Activated naive CD8-positive, alpha-beta T cell treated with anti-CD3 and anti-CD28 coated beads, Interleukin-2, amount 10 ng/mL, durations not matched to agents 7 days and 5 days (primary cell): ENCODE measurements at regions not wholly inside any gene's neighbourhood (a gene's known extent, or its start where the extent isn't known, plus 50 kb on each side); places are given as distances from the start of the nearest gene placed in this dataset.

Experiments
- ATAC-seq: fragments of 150-1000 bp; cut with Tn5 transposase; one replicate; pipeline ENCODE4 v1.10.0; 2021; ENCODE audit warnings: low read depth, moderate library complexity
- POLR2A ChIA-PET: fragments of 350-600 bp; sonication (Branson Sonifier 250); formaldehyde crosslinking; loops from one replicate; lab custom pipeline; 2021; ENCODE audit warnings: antibody characterized with exemption; lab: Charles Lee
- DNase-seq: peaks from one replicate; pipeline ENCODE4 v3.0.0; 2021
- H3K27ac Mint-ChIP-seq: one replicate; pipeline ENCODE4 v1.8.0; 2022; ENCODE audit warnings: mild to moderate bottlenecking, mixed read lengths
- H3K27me3 Mint-ChIP-seq: one replicate; pipeline ENCODE4 v1.8.0; 2022; ENCODE audit warnings: mild to moderate bottlenecking, moderate library complexity, mixed read lengths
- H3K36me3 Mint-ChIP-seq: one replicate; pipeline ENCODE4 v1.8.0; 2021; ENCODE audit warnings: mild to moderate bottlenecking, mixed read lengths
- H3K4me1 Mint-ChIP-seq: one replicate; pipeline ENCODE4 v1.8.0; 2021; ENCODE audit warnings: mixed read lengths
- H3K4me3 Mint-ChIP-seq: one replicate; pipeline ENCODE4 v1.8.0; 2022; ENCODE audit warnings: mild to moderate bottlenecking, moderate library complexity, mixed read lengths
- H3K9me3 Mint-ChIP-seq: one replicate; pipeline ENCODE4 v1.8.0; 2021; ENCODE audit warnings: mixed read lengths

DNA sequence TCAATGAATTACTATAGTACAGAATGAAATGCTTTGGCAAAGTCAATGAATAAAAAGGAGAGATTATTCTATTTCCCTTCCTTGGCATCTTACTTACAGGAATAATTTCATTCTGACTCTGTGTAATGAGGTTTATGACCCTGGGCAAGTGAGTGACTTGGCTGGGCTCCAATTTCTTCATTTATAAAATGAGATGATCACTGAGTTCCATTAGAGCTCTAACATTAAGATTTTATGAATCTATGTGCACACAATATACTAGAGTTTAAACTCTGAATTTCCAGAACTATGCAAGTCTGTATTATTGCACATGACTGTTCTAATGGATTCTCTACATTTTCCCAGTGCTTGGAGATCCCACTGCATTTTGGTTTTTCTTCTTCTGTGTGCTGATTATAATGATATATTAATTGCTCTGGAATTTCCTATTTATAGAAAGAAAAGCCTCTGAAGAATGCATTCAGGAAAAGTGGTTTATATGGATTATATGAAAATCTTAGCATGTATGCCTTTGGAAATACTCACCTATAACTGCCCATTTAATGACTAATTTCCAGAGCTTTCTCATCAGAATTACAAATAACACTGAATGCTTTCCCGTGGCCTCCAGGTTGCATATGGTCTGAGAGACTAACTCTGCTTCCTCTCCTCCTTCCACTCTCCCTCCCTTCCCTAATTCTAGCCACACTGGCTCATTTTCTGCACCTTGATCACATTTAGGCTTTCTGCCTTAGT lies 97.4 kb upstream of the CHRM3 start:
- no peak for ATAC-seq
- POLR2A ChIA-PET, result no interaction called here
- Mint-ChIP-seq H3K9me3 (peaks cover 1% of the 10 kb centered on the region), H3K4me1 (no peaks in the 10 kb centered on the region), H3K27me3 (peaks cover 5% of the 10 kb centered on the region), H3K27ac (no peak overlapping the region), H3K36me3 (no peaks in the 10 kb centered on the region), H3K4me3 (no peak overlapping the region)
- no peak for DNase-seq

DNA sequence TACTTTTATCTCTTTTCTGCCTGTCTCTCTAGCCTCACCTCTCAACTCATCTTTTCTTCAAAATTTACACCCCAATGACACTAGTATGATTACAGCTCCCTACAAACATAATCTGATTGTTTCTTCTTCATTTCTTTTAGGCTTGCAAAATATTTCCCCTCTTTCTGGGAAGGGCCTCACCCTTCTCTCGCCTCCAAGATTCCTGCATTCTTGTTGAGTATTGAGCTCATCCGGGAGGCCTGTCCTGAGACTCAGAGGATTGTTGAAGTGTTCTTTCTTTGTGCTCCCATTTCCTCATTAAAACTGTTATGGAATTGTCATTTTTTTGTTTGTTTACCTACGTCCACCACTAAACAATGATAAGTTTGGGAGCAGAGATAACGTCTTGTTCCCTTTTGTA lies 99.1 kb upstream of the CHRM3 start:
- DNase-seq (no peak), ATAC-seq (no peak)
- POLR2A ChIA-PET, result no interaction called here
- Mint-ChIP-seq H3K27me3 (peaks cover 5% of the 10 kb centered on the region), H3K36me3 (no peaks in the 10 kb centered on the region), H3K4me3 (no peak overlapping the region), H3K4me1 (no peaks in the 10 kb centered on the region), H3K9me3 (peaks cover 1% of the 10 kb centered on the region), H3K27ac (no peak overlapping the region)

DNA sequence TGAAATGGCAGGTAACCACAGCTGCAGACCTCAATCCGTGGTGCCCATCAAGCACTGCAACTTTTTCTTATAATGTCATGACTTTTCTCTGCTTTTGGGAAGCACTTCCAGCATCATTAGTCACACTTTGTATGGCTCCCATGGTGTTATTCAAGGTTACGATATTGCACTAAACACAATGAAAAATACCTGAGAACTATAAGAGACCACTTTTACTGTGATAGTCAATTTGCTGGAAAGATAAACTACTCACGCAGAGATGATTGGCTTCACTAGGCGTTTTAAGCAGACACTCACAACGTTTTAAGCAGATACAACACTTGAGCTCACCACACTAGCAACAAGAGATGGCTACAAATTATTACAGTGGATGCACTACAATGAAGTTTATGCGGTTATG lies 103.2 kb upstream of the CHRM3 start:
- peaks cover 1% of the 10 kb centered on the region for H3K9me3 Mint-ChIP-seq
- no peaks in the 10 kb centered on the region for H3K4me1 Mint-ChIP-seq
- ATAC-seq (no peak), DNase-seq (no peak)
- peaks cover 3% of the 10 kb centered on the region for H3K27me3 Mint-ChIP-seq
- no peaks in the 10 kb centered on the region for H3K36me3 Mint-ChIP-seq
- H3K4me3 Mint-ChIP-seq, result no peak overlapping the region
- H3K27ac Mint-ChIP-seq, result no peak overlapping the region
- POLR2A ChIA-PET, result no interaction called here

DNA sequence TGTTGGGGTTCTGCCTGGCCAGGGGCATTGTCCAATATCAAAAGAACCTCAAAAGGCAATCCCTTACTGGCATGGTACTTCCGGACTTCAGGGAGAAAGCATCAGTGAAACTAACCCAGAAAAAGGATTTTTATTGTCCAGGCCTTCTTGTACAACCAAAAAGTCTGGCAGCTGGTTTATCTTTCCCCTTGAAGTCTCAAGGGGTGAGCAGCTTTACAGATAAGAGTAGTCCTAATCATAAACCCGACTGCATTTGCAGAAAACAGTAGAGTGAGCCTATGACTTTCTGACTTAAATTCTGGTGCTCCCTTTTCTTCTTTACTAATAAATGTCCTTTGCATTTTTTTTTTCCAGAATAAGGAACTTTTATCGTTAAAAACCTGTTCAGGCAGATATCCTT lies 104.0 kb upstream of the CHRM3 start:
- no peaks in the 10 kb centered on the region for H3K36me3 Mint-ChIP-seq
- H3K4me1 Mint-ChIP-seq, result no peaks in the 10 kb centered on the region
- H3K4me3 Mint-ChIP-seq, result no peak overlapping the region
- ATAC-seq (no peak), DNase-seq (no peak)
- H3K27me3 Mint-ChIP-seq, result peaks cover 3% of the 10 kb centered on the region
- no peak overlapping the region for H3K27ac Mint-ChIP-seq
- peaks cover 1% of the 10 kb centered on the region for H3K9me3 Mint-ChIP-seq
- POLR2A ChIA-PET, result no interaction called here

DNA sequence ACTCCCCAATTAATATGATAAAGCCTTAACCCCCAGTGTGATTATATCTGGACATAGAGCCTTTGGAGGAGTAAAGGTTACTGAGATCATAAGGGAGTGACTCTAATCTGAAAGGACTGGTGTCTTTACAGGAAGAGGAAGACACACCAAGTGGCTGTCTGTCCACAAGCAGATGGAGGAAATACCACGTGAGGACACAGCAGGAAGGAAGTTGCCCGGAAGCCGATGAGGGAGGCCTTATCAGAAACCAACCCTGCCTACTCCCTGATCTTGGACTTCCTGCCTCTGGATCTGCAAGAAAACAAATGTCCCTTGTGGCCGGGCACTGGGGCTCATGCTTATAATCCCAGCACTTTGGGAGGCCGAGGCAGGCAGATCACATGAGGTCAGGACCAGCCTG lies 110.3 kb upstream of the CHRM3 start:
- Mint-ChIP-seq H3K36me3 (no peaks in the 10 kb centered on the region), H3K9me3 (no peaks in the 10 kb centered on the region), H3K4me1 (no peaks in the 10 kb centered on the region), H3K27me3 (no peaks in the 10 kb centered on the region), H3K27ac (no peak overlapping the region), H3K4me3 (no peak overlapping the region)
- no peak for DNase-seq
- ATAC-seq, result no peak
- POLR2A ChIA-PET, result no interaction called here

DNA sequence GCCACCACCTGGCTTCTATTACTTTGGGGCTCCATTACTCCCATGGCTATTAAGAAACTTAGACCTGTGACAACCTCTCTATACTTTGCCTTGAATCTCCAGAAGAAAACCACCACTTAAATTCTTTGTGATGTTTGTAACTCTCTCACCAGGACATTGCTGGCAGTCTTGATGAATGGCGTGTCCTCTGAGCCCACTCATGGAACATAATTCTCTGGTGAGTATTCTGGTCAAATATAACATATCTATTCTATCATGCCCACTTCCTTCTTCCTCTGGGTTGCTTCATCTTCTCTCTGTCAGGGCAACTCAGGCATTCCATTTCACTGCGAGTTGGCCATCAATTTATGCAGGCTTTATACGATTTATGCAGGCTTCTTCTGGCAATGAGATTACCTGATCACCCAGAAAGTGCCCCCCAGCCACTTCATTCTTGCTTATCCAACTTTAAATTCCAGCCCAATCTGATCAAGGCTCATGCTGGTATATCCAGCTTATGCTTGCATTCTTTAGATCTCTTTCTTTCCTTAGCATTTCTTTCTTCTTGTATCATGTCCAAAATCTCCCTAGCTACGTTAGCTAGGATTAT lies 112.0 kb upstream of the CHRM3 start:
- Mint-ChIP-seq H3K4me3 (no peak overlapping the region), H3K27ac (no peak overlapping the region), H3K9me3 (no peaks in the 10 kb centered on the region), H3K27me3 (no peaks in the 10 kb centered on the region), H3K36me3 (no peaks in the 10 kb centered on the region), H3K4me1 (no peaks in the 10 kb centered on the region)
- DNase-seq (no peak), ATAC-seq (no peak)
- POLR2A ChIA-PET, result no interaction called here

DNA sequence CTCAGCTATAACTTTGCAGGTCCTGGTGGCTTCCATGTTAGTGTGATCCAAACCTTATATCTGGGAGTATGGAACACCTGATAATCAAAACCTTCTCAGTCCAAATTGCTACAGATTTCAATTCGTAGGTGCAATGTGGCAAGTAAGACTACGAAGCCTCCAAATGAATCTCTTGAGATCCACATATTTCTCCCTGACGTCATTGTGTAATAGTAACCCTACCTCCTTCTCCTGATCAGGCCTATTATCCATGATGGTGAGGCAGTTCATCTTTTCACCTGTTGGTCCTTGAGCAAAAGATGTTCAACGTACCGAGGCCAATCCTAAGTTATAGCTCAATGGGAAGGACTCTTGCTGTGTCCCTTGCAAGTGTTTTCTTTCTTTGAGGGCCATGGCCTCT lies 115.9 kb upstream of the CHRM3 start:
- no peaks in the 10 kb centered on the region for H3K9me3 Mint-ChIP-seq
- no peaks in the 10 kb centered on the region for H3K36me3 Mint-ChIP-seq
- no peaks in the 10 kb centered on the region for H3K4me1 Mint-ChIP-seq
- POLR2A ChIA-PET, result no interaction called here
- no peak overlapping the region for H3K4me3 Mint-ChIP-seq
- H3K27me3 Mint-ChIP-seq, result no peaks in the 10 kb centered on the region
- ATAC-seq, result no peak
- DNase-seq, result no peak
- no peak overlapping the region for H3K27ac Mint-ChIP-seq

DNA sequence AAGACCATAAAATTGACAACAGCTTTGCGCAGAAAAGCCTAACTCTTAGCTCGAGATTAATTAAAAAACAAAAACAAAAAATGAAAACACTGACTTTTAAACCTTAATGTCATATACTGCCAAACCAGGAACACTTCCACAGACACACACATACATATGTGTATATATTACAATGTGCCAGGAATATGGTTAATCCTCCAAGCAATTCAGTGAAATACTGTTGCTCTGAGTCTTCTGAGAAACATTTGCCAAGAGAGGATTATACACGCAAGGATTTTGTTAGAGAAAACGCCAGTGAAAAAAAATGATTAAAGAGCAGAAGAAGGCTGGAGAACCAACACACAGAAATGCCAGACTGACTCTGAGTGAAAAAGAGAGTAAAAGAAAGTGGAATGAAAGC lies 116.7 kb upstream of the CHRM3 start:
- H3K4me1 Mint-ChIP-seq, result no peaks in the 10 kb centered on the region
- ATAC-seq, result no peak
- POLR2A ChIA-PET, result no interaction called here

DNA sequence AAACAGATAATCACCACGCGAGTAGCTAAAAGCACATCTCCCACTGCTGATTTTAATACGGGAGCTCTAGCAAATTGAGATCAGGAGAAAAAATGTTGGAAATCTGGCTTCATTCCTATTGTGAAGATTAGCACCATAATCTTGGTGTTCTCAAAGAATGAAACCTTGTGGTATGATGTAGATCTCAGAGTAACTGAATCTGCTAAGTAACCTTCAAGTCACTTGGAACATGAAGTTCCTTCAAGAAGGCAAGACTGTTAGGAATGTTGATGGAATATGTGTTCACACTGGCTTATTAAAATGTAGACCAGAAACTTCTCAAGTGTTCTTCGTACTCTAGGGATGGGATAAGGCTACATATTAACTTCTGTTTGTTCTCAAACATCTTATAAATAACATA lies 117.4 kb upstream of the CHRM3 start:
- POLR2A ChIA-PET, result no interaction called here
- DNase-seq (no peak), ATAC-seq (no peak)
- H3K27me3 Mint-ChIP-seq, result no peaks in the 10 kb centered on the region
- no peaks in the 10 kb centered on the region for H3K9me3 Mint-ChIP-seq
- H3K36me3 Mint-ChIP-seq, result no peaks in the 10 kb centered on the region
- H3K4me1 Mint-ChIP-seq, result no peaks in the 10 kb centered on the region
- no peak overlapping the region for H3K4me3 Mint-ChIP-seq
- no peak overlapping the region for H3K27ac Mint-ChIP-seq

More for the DNA sequence above, 116.7 kb upstream of the CHRM3 start:
- H3K27me3 Mint-ChIP-seq, result no peaks in the 10 kb centered on the region
- no peaks in the 10 kb centered on the region for H3K9me3 Mint-ChIP-seq
- no peaks in the 10 kb centered on the region for H3K36me3 Mint-ChIP-seq
- no peak for DNase-seq
- H3K27ac Mint-ChIP-seq, result no peak overlapping the region
- H3K4me3 Mint-ChIP-seq, result no peak overlapping the region

DNA sequence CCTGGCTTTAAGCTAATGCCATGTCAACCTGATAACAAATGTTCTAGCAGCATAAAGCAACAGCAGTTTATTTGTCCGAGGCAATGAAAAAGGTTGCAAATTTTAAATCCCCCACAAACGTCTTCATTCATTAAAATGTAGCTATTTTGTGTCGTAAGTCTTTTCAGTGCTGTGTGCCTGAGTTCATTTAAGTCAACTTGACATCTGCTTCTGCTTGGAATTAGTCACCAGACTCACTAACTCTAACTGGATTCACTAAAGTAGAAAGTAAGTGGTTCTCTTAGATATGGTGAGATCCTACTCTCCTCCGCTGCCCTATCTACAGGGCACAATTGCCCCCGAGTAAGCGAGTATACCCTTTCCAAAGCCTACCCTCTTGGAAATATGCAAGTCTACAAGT lies 118.4 kb upstream of the CHRM3 start:
- no peaks in the 10 kb centered on the region for H3K27me3 Mint-ChIP-seq
- ATAC-seq (no peak), DNase-seq (no peak)
- no peaks in the 10 kb centered on the region for H3K9me3 Mint-ChIP-seq
- POLR2A ChIA-PET, result no interaction called here
- no peaks in the 10 kb centered on the region for H3K36me3 Mint-ChIP-seq
- no peak overlapping the region for H3K27ac Mint-ChIP-seq
- no peak overlapping the region for H3K4me3 Mint-ChIP-seq
- no peaks in the 10 kb centered on the region for H3K4me1 Mint-ChIP-seq

DNA sequence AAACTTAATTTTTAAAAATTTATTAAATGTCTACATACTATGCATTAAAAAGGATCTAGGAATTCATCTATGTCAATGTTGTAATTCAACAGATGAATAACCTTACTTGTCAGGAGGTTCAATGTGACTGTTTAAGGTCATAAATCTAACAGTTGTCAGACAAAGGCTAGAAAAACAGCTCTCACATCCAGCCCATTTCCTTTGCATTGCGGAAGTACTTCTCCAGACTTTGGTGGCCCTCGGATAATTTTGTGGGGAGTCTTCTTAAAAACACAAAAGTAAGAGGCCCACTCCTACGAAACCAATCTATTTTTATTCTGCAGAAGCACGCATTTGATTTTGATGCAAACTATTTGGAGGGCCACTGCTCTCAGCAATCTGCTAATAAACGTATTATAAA lies 122.6 kb upstream of the CHRM3 start:
- H3K27me3 Mint-ChIP-seq, result no peaks in the 10 kb centered on the region
- no peak overlapping the region for H3K4me3 Mint-ChIP-seq
- no peak for ATAC-seq
- H3K27ac Mint-ChIP-seq, result no peak overlapping the region
- no peaks in the 10 kb centered on the region for H3K36me3 Mint-ChIP-seq
- no peaks in the 10 kb centered on the region for H3K9me3 Mint-ChIP-seq
- no peak for DNase-seq
- POLR2A ChIA-PET, result no interaction called here
- H3K4me1 Mint-ChIP-seq, result no peaks in the 10 kb centered on the region

DNA sequence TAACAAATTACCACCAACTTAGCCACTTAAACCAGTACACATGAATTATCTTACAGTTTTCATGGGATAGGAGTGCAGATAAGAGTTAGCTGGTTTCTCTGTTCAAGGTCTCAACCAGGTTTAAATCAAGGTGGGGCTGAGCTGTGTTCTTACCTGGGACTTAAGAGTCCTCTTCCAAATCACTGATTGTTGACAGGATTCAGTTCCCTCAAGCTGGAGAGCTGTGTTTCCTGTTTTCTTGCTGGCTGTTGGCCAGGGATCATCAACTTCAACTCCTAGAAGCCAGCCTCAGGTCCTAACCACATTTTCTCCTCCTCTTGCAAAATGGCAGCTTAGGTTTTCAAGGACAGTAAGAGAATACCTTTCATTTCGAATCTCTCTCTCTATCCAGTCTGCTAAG lies 123.8 kb upstream of the CHRM3 start:
- POLR2A ChIA-PET, result no interaction called here
- no peak overlapping the region for H3K4me3 Mint-ChIP-seq
- ATAC-seq, result no peak
- no peaks in the 10 kb centered on the region for H3K9me3 Mint-ChIP-seq
- no peak overlapping the region for H3K27ac Mint-ChIP-seq
- no peaks in the 10 kb centered on the region for H3K27me3 Mint-ChIP-seq
- H3K36me3 Mint-ChIP-seq, result no peaks in the 10 kb centered on the region
- DNase-seq, result no peak
- no peaks in the 10 kb centered on the region for H3K4me1 Mint-ChIP-seq

DNA sequence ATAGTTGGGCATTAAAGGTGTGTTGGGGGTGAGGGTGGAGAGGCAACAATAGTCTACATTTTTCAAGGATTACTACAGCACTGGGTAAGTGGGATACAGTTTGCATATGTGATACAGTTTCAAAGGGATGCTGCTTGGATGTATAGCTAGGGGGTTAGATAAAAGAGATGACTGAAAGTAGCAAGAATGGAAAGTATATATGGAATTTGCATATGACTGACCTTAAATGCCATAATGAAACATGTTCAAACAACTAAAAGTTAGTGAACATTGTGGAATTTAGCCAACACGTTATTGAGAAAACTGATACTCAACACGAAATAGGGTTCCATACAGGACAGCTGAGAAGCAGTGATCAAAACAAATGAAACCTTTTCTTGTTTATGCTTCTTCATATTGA lies 124.8 kb upstream of the CHRM3 start:
- ATAC-seq (no peak), DNase-seq (no peak)
- Mint-ChIP-seq H3K4me1 (no peaks in the 10 kb centered on the region), H3K27me3 (no peaks in the 10 kb centered on the region), H3K4me3 (no peak overlapping the region), H3K9me3 (no peaks in the 10 kb centered on the region), H3K27ac (no peak overlapping the region), H3K36me3 (no peaks in the 10 kb centered on the region)
- POLR2A ChIA-PET, result no interaction called here

DNA sequence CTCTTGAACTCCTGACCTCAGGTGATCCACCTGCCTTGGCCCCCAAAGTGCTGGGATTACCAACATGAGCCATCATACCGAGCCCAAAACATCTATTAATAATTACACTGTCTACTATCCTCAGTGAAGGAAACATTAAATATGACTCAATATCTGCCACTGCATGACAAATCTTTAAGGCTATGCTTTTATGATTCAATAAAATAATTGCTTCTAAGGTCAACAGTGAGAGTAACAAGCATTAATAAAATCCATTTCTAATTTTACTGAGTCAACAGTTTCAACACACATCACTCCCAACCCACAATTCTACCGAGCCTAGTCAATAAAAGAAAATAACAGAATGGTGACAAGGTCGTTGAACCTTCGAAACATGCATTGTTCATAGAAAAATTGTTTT lies 125.5 kb upstream of the CHRM3 start:
- Mint-ChIP-seq H3K4me1 (no peaks in the 10 kb centered on the region), H3K27me3 (no peaks in the 10 kb centered on the region), H3K9me3 (peaks cover 3% of the 10 kb centered on the region), H3K36me3 (no peaks in the 10 kb centered on the region), H3K27ac (no peak overlapping the region), H3K4me3 (no peak overlapping the region)
- no peak for DNase-seq
- ATAC-seq, result no peak
- POLR2A ChIA-PET, result no interaction called here
